ENCODE measurements at regions not wholly inside any gene's neighbourhood (a gene's known extent, or its start where the extent isn't known, plus 50 kb on each side); places are given as distances from the start of the nearest gene placed in this dataset.
A peak's percentile ranks its signal among the peaks of the same experiment; 100 is the strongest.

DNA sequence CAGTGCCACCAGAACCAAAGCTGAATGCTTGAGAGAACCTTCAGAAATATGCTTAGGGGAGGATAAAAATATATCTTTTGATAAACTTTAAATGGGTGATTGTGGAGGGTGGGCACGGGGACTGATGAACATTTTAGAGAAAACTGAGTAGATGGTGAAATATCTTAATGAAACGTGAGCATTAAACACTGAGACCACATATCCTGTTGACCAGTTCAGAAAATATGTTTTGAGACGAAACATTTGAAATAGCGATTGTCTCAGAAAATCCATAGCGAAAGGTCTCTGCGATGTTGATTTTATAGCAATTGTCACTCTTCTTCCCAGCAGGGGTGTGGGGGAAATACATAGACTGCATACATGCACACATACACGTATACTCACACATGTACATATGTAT is 231.0 kb downstream of the ESM1 start:
- DNase-seq (ENCODE audit: low spot score), result no peak
- H3K4me3 ChIP-seq, result no peak overlapping the region
- TF ChIP-seq, protein P1, sequence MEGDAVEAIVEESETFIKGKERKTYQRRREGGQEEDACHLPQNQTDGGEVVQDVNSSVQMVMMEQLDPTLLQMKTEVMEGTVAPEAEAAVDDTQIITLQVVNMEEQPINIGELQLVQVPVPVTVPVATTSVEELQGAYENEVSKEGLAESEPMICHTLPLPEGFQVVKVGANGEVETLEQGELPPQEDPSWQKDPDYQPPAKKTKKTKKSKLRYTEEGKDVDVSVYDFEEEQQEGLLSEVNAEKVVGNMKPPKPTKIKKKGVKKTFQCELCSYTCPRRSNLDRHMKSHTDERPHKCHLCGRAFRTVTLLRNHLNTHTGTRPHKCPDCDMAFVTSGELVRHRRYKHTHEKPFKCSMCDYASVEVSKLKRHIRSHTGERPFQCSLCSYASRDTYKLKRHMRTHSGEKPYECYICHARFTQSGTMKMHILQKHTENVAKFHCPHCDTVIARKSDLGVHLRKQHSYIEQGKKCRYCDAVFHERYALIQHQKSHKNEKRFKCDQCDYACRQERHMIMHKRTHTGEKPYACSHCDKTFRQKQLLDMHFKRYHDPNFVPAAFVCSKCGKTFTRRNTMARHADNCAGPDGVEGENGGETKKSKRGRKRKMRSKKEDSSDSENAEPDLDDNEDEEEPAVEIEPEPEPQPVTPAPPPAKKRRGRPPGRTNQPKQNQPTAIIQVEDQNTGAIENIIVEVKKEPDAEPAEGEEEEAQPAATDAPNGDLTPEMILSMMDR (IDR thresholded peaks at IDR 0.05), result no peak
- H3K27ac ChIP-seq, result no peak overlapping the region

DNA sequence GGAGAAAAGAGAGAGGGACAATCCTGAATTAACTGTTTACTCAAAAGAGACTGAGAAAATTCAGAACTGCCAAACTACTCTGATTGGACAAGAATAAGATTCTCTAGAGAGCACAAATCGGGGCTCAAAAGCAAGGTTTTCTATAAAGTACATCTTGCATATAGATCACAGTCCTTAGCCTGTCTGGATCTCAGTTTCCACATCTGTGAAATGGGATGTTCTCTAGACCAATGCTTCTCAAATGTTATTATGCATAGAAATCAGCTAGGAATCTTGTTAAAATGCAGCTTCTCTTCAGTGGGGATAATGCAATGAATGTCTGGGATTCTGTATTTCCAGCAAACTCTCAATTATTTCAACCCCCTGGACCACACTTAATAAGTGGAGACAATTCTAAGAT is 231.6 kb downstream of the ESM1 start:
- no peak overlapping the region for H3K4me3 ChIP-seq
- DNase-seq (ENCODE audit: low spot score), result no peak
- TF ChIP-seq, protein P1 (IDR thresholded peaks at IDR 0.05), result no peak
- no peak overlapping the region for H3K27ac ChIP-seq

DNA sequence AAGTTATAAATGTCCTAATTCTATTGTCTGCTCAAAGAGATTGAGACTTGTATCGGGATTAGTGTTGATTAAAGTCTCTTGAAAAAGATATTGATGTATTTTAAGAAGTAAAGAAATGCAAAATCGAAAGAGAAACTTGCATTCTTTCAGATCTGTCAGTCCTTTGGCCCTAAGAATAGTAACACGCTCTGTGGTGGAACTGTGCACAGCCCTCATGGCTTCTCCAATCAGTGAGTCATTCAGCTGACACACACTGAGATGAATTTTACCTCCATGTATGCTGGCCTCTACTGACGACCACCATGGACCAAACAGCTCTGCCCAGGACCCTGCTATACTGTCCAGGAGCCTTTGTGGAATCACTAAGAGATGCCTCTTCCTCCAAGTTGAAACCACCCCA is 232.4 kb downstream of the ESM1 start:
- DNase-seq (ENCODE audit: low spot score), result no peak
- H3K27ac ChIP-seq, result peak overlapping the region in 1 of 2 donors; percentile 16
- H3K4me3 ChIP-seq, result no peak overlapping the region
- TF ChIP-seq, protein P1 (IDR thresholded peaks at IDR 0.05), result no peak

DNA sequence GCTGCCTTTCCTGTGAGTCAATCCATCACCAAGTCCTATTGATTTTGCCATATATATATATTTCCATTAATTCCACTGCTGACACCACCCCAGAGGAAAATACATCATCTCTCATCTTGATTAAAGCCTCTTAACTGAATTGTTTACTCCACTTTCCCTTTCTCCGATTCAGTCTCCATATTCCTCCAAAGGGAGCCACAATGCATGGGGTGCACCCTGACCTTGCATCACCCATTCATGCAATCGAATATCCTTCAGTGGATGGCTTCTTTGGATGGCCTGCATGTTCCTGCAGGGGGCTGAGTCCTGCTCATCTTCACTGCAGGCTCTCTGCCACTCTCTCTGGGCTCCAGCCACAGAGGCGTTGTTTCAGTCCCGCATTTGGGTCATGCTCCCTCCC is 231.0 kb downstream of the SNX18 start:
- TF ChIP-seq, protein P1 (IDR thresholded peaks at IDR 0.05), result no peak
- no peak overlapping the region for H3K27ac ChIP-seq
- DNase-seq (ENCODE audit: low spot score), result no peak
- no peak overlapping the region for H3K4me3 ChIP-seq

DNA sequence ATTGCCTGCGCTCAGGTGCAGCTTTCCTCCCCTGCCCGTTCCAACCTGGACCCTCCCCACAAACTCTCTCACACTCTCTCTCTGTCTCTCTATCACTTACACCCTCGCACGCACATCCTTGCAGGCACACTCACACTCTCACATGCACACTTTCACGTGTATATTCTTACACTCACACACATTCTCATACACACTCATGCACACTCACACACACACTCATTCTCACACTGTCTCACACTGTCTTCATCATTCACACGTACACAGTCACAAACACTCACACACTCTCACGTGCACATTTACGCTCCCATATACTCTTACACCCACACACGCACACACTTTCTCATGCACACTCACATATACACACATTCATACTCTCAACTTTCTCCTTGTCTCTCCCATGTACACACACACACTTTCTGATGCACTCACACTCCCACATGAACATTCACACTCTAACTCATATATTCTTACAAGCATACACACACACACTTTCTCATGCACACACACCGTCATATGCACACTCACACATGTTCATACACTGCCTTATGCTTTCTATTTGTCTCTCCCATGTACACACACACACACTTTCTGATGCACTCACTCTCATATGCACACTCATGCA is 229.3 kb downstream of the SNX18 start:
- H3K27ac ChIP-seq, result no peak overlapping the region
- TF ChIP-seq, protein P1 (IDR thresholded peaks at IDR 0.05), result no peak
- DNase-seq (ENCODE audit: low spot score), result no peak
- no peak overlapping the region for H3K4me3 ChIP-seq

DNA sequence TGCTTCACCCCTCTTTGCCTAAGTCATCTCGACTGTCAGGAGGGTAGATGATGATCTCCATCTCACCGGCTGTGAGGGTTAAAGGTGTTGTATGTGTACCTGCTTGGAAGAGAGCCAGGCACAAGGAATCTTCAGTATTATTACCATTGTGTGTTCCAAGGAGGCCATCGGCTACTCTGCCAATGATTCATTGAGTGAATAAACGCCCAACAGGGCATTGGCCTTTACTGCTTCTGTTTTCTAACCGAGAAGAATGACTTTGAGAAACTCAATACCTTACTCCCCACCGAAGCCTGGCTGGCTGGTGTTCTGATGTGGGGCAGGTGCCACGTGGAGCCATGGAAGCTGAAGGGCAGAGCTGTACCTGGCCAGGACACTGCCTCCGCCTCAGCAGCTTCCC is 228.8 kb downstream of the SNX18 start:
- TF ChIP-seq, protein P1 (IDR thresholded peaks at IDR 0.05), result no peak
- DNase-seq (ENCODE audit: low spot score), result no peak
- H3K4me3 ChIP-seq, result no peak overlapping the region
- no peak overlapping the region for H3K27ac ChIP-seq

DNA sequence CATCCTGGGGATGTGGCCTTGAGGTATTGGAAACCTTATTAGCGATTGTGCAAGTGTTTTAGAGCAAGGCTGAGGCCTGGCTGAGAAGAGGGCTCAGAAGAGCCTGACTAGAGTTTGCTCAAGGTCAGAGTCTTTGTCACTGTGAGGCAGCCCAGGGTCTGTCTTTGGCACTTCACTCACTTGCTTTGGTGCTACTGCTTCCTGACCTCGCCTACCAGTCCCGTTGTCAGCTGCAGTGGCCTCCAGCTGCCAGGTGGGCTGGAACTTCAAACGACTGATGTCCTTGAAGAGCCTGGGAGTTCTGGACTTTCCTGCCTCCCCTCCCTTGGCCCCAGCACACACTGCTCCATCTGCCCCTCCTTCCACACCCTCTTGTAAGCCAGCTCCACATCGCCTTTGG is 228.0 kb downstream of the SNX18 start:
- Histone ChIP-seq H3K4me3 (no peak overlapping the region), H3K27ac (no peak overlapping the region)
- TF ChIP-seq, protein P1 (IDR thresholded peaks at IDR 0.05), result no peak
- no peak for DNase-seq (ENCODE audit: low spot score)
